Caco-2 (cell line): ENCODE measurements at regions not wholly inside any gene's neighbourhood (a gene's known extent, or its start where the extent isn't known, plus 50 kb on each side); places are given as distances from the start of the nearest gene placed in this dataset.

ENCODE experiments used
- BruUV-seq: library from RNA; stranded (reverse); fragments of 400-500 nt; replicated peaks from 2 replicates; lab custom pipeline; 2021; lab: Mats Ljungman, UMichigan
- CTCF ChIA-PET: fragments of 300-600 bp; sonication (Branson Sonifier 250); formaldehyde crosslinking; loops from one replicate; lab custom pipeline; 2022; ENCODE audit warnings: antibody characterized with exemption; lab: Charles Lee
- POLR2A ChIA-PET: fragments of 300-600 bp; sonication (Branson Sonifier 250); formaldehyde crosslinking; loops from one replicate; lab custom pipeline; 2022; ENCODE audit warnings: antibody characterized with exemption; lab: Charles Lee
- DNase-seq, 2 experiments: peaks; one replicate each; pipeline versions ENCODE4 v3.0.0 to v3.0.0-alpha.2; 2020 to 2022
- H3K27me3 ChIP-seq: replicated peaks from 2 replicates; pipeline ENCODE4 v1.6.0; 2011; ENCODE audit warnings: low read length; ENCODE audit not compliant: control insufficient read depth, insufficient read depth
- H3K36me3 ChIP-seq: 2 replicates; pipeline ENCODE4 v1.5.1; 2011; ENCODE audit warnings: low read length; ENCODE audit not compliant: control insufficient read depth, insufficient read depth
- H3K4me1 ChIP-seq: fragments of 250-450 bp; sonication (Bioruptor Pico); 2 replicates; pipeline ENCODE4 v1.5.1; 2020; ENCODE audit warnings: mild to moderate bottlenecking
- H3K4me3 ChIP-seq: 2 replicates; pipeline ENCODE4 v1.5.1; 2011; ENCODE audit warnings: low read depth, mild to moderate bottlenecking, control low read depth, low read length
- H3K9me3 ChIP-seq: fragments of 250-450 bp; sonication (Bioruptor Pico); 2 replicates; pipeline ENCODE4 v1.5.1; 2020; ENCODE audit warnings: mild to moderate bottlenecking, moderate library complexity
- H3K27ac Mint-ChIP-seq: one replicate; pipeline ENCODE4 v1.8.0; 2022; ENCODE audit warnings: mixed read lengths; ENCODE audit not compliant: unreplicated experiment
- H3K27me3 Mint-ChIP-seq: one replicate; pipeline ENCODE4 v1.8.0; 2022; ENCODE audit warnings: mixed read lengths; ENCODE audit not compliant: insufficient read depth, unreplicated experiment
- H3K36me3 Mint-ChIP-seq: one replicate; pipeline ENCODE4 v1.8.0; 2022; ENCODE audit warnings: mild to moderate bottlenecking, mixed read lengths; ENCODE audit not compliant: insufficient read depth, unreplicated experiment
- H3K4me1 Mint-ChIP-seq: one replicate; pipeline ENCODE4 v1.8.0; 2022; ENCODE audit warnings: low read depth, mixed read lengths; ENCODE audit not compliant: unreplicated experiment
- H3K4me3 Mint-ChIP-seq: one replicate; pipeline ENCODE4 v1.8.0; 2022; ENCODE audit warnings: mild to moderate bottlenecking, moderate library complexity, mixed read lengths; ENCODE audit not compliant: unreplicated experiment
- H3K9me3 Mint-ChIP-seq: one replicate; pipeline ENCODE4 v1.8.0; 2022; ENCODE audit warnings: mixed read lengths; ENCODE audit not compliant: unreplicated experiment
- intact Hi-C: fragments of 100-400 bp; cut with micrococcal nuclease; formaldehyde crosslinking; loops from one replicate; pipeline ENCODE4 v1.10.0; 2022; ENCODE audit not compliant: unreplicated experiment
- TF ChIP-seq, protein P1 (sequence below), 2 experiments: fragments of 200-600 bp in 1 of 2; IDR thresholded peaks; 1 replicate in 1 of 2; 2 replicates in 1 of 2; pipeline versions ENCODE4 v1.5.1 to v1.8.0; 2011 to 2022; ENCODE audit warnings: antibody characterized with exemption in 1 of 2, control low read depth in 1 of 2, inconsistent platforms in 1 of 2, low read depth in 1 of 2, low read length in 1 of 2, mild to moderate bottlenecking in 1 of 2, moderate library complexity in 1 of 2; ENCODE audit not compliant: insufficient read depth in 1 of 2, severe bottlenecking in 1 of 2, unreplicated experiment in 1 of 2

DNA sequence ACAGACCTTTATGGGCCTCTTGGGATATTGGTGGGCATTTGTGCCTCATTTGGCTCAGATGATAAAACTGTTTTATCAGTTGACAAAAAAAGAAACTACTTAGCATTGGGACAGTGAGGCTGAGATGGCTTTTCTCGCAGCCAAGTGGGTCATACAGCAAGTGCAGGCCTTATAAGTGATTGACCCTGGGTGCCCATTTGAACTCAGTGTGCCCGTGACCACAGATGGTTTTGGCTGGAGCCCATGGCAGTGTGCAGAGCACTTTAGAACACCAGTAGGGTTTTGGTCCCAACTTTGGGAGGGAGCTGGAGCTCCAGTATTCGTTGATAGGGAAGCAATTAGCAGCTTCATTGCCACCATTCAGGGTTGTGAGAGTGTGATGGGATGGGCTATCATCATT, 404.5 kb upstream of the LARGE1 start:
- H3K36me3 Mint-ChIP-seq: no peaks in the 10 kb centered on the region
- Histone ChIP-seq H3K4me3 (no peak overlapping the region), H3K4me1 (no peaks in the 10 kb centered on the region), H3K36me3 (no peaks in the 10 kb centered on the region), H3K27me3 (no peaks in the 10 kb centered on the region), H3K9me3 (no peaks in the 10 kb centered on the region)
- no peaks in the 10 kb centered on the region for H3K4me1 Mint-ChIP-seq
- ChIA-PET CTCF (no interaction called here), POLR2A (no interaction called here)
- TF ChIP-seq, protein P1, sequence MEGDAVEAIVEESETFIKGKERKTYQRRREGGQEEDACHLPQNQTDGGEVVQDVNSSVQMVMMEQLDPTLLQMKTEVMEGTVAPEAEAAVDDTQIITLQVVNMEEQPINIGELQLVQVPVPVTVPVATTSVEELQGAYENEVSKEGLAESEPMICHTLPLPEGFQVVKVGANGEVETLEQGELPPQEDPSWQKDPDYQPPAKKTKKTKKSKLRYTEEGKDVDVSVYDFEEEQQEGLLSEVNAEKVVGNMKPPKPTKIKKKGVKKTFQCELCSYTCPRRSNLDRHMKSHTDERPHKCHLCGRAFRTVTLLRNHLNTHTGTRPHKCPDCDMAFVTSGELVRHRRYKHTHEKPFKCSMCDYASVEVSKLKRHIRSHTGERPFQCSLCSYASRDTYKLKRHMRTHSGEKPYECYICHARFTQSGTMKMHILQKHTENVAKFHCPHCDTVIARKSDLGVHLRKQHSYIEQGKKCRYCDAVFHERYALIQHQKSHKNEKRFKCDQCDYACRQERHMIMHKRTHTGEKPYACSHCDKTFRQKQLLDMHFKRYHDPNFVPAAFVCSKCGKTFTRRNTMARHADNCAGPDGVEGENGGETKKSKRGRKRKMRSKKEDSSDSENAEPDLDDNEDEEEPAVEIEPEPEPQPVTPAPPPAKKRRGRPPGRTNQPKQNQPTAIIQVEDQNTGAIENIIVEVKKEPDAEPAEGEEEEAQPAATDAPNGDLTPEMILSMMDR (IDR thresholded peaks at IDR 0.05; ENCODE audit: insufficient read depth in 1 of 2, low read depth in 1 of 2, low read length in 1 of 2, severe bottlenecking in 1 of 2, unreplicated experiment in 1 of 2): no peak
- no peaks in the 10 kb centered on the region for H3K27me3 Mint-ChIP-seq
- DNase-seq: no peak
- no peak overlapping the region for H3K27ac Mint-ChIP-seq
- peaks cover 12% of the 10 kb centered on the region for H3K9me3 Mint-ChIP-seq
- intact Hi-C loops: no loop called here
- H3K4me3 Mint-ChIP-seq: no peak overlapping the region
- BruUV-seq: no TSS peak

DNA sequence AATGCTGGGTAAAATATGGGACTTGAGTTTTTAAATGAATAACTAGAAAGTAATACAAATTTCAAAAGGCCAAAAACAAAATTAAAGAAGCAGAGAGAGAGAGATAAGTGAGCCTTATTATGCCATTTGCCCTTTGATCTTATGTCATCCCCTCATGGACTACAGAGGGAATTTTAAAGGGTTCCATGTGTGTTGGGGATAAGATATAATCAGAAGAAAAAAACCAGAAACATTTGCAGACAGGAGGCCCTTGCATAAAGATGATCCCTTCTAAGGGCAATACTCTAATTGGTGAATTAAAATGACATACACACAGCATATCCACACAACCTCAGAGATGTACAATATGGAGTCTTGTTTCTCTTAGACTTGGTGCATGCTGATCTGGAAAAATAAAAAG, 406.6 kb upstream of the LARGE1 start:
- peaks cover 12% of the 10 kb centered on the region for H3K9me3 Mint-ChIP-seq
- TF ChIP-seq, protein P1 (IDR thresholded peaks at IDR 0.05; ENCODE audit: insufficient read depth in 1 of 2, low read depth in 1 of 2, low read length in 1 of 2, severe bottlenecking in 1 of 2, unreplicated experiment in 1 of 2): no peak
- Histone ChIP-seq H3K4me3 (no peak overlapping the region), H3K9me3 (no peaks in the 10 kb centered on the region), H3K36me3 (no peaks in the 10 kb centered on the region), H3K4me1 (no peaks in the 10 kb centered on the region), H3K27me3 (no peaks in the 10 kb centered on the region)
- H3K36me3 Mint-ChIP-seq: no peaks in the 10 kb centered on the region
- no peak overlapping the region for H3K4me3 Mint-ChIP-seq
- no peaks in the 10 kb centered on the region for H3K4me1 Mint-ChIP-seq
- no TSS peak for BruUV-seq
- ChIA-PET POLR2A (no interaction called here), CTCF (no interaction called here)
- H3K27me3 Mint-ChIP-seq: no peaks in the 10 kb centered on the region
- intact Hi-C loops: no loop called here
- H3K27ac Mint-ChIP-seq: no peak overlapping the region
- no peak for DNase-seq

DNA sequence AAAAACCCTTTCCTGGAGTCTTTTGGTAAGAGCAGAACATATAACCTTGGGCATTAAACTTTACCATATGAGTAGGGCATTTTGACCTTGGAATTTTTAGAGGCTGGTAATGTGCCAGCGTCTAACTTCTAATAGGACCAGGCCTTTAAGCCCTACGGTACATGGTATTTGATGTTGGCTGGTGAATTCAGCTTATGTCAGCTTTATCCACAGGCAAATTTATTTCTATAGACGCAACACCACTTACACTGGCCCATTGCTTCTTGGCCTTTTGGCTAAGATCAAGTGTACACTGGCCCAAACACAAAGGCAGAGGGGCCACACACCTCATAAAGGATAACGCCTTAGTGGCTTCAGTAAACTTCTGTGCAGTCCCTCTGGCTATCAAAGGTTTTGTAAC, 410.2 kb upstream of the LARGE1 start:
- no peaks in the 10 kb centered on the region for H3K27me3 ChIP-seq

More for the DNA sequence above, 410.2 kb upstream of the LARGE1 start:
- intact Hi-C loops: no loop called here
- Histone ChIP-seq H3K4me3 (no peak overlapping the region), H3K36me3 (no peaks in the 10 kb centered on the region), H3K9me3 (no peaks in the 10 kb centered on the region), H3K4me1 (no peaks in the 10 kb centered on the region)
- CTCF ChIA-PET: no interaction called here
- no peak overlapping the region for H3K27ac Mint-ChIP-seq
- peaks cover 12% of the 10 kb centered on the region for H3K9me3 Mint-ChIP-seq
- H3K4me1 Mint-ChIP-seq: no peaks in the 10 kb centered on the region
- TF ChIP-seq, protein P1 (IDR thresholded peaks at IDR 0.05; ENCODE audit: insufficient read depth in 1 of 2, low read depth in 1 of 2, low read length in 1 of 2, severe bottlenecking in 1 of 2, unreplicated experiment in 1 of 2): no peak
- no peak for DNase-seq
- no peaks in the 10 kb centered on the region for H3K27me3 Mint-ChIP-seq
- BruUV-seq: no TSS peak
- no peak overlapping the region for H3K4me3 Mint-ChIP-seq
- H3K36me3 Mint-ChIP-seq: no peaks in the 10 kb centered on the region
- POLR2A ChIA-PET: no interaction called here
